ENCODE measurements at regions not wholly inside any gene's neighbourhood (a gene's known extent, or its start where the extent isn't known, plus 50 kb on each side); places are given as distances from the start of the nearest gene placed in this dataset.

DNA sequence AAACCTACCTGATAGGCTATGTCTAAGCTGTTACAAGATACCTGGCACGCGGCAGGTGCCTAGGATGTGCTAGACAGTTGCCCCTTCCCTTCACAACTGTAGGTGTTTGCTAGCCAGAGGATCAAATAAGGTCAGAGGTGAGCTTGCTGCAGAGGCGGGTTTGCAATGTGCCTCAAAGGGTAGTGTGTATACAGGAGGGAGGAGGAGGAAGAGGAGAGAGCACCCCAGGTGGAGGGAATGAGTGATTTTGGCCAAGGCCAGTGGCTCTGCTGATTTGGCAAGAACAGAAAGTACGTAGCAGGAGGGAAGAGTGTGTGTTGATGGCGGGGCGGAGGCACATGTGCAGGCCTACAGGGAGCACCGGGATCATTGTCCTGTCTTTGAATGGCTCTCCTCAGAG, 236.5 kb downstream of the HAUS1 start:
- TF ChIP-seq ZFP3 (CRISPR knock-in tag; IDR thresholded peaks at IDR 0.05) = no peak
- TF ChIP-seq ZFP30 (CRISPR knock-in tag; IDR thresholded peaks at IDR 0.05) = no peak
- TF ChIP-seq, protein P1, sequence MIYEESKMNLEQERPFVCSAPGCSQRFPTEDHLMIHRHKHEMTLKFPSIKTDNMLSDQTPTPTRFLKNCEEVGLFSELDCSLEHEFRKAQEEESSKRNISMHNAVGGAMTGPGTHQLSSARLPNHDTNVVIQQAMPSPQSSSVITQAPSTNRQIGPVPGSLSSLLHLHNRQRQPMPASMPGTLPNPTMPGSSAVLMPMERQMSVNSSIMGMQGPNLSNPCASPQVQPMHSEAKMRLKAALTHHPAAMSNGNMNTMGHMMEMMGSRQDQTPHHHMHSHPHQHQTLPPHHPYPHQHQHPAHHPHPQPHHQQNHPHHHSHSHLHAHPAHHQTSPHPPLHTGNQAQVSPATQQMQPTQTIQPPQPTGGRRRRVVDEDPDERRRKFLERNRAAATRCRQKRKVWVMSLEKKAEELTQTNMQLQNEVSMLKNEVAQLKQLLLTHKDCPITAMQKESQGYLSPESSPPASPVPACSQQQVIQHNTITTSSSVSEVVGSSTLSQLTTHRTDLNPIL (CRISPR knock-in tag; IDR thresholded peaks at IDR 0.05; ENCODE audit: low read depth) = no peak
- TF ChIP-seq ZC3H10 (CRISPR knock-in tag; IDR thresholded peaks at IDR 0.05) = no peak
- no peak for TF ChIP-seq OSR1 (CRISPR knock-in tag; IDR thresholded peaks at IDR 0.05)
- no peak for TF ChIP-seq CSDC2 (CRISPR knock-in tag; IDR thresholded peaks at IDR 0.05)
- no peak for TF ChIP-seq ISL1 (CRISPR knock-in tag; IDR thresholded peaks at IDR 0.05)

Measured in SK-N-SH treated with all-trans-retinoic acid at 6 μM for 48 hours (cell line).